ENCODE measurements at regions not wholly inside any gene's neighbourhood (a gene's known extent, or its start where the extent isn't known, plus 50 kb on each side); places are given as distances from the start of the nearest gene placed in this dataset.

DNA sequence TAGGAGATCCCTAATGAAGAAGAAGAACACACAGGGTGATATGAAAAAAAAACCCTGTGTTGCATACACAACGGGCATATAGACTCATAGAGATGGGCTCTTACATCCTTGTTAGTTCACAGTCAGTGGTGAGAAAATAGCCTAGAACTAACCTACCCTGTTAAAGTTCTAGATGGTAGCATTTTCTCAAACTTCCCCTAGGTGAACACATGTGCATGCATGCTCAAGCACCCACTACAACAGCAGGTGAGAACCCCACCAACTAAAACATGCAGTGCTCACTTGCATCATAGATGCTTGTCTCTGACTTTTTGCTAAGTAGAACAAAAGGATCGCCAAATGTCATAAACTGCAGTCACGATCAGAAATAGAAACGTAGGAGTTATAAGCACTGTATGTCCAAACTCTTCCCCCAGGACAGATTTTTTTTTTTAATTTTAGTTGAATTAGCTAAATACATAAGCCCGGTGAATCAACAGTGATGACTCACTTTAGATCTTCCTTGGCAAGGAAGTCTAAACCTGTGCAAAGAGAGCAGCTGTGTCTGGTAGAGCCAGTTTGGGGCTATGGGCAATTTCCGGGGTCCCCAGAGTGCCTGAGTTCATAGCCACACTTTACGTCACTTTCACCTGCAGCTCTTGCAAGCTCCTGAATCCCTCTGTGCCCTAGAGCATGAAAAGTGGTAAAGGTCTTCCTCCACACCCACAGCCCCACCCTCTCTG is 96.2 kb upstream of the SEMA6D start:
- TF ChIP-seq CTCF (IDR thresholded peaks at IDR 0.05 in 2 of 3, conservative IDR thresholded peaks at IDR 0.05 in 1 of 3; ENCODE audit: control insufficient read depth in 2 of 3, extremely low read depth in 1 of 3, insufficient read depth in 1 of 3, low read depth in 3 of 3, low read length in 3 of 3) (no peak), ZNF274 (IDR thresholded peaks at IDR 0.05; ENCODE audit: insufficient read depth, insufficient read length) (no peak), MXI1 (IDR thresholded peaks at IDR 0.05; ENCODE audit: low read depth, low read length) (no peak), BACH1 (IDR thresholded peaks at IDR 0.05; ENCODE audit: borderline replicate concordance) (no peak), TCF12 (IDR thresholded peaks at IDR 0.05; ENCODE audit: low read depth, low read length) (no peak), POU2F2 (IDR thresholded peaks at IDR 0.05; ENCODE audit: borderline replicate concordance, low read depth, low read length) (no peak), TCF7 (IDR thresholded peaks at IDR 0.05; ENCODE audit: borderline replicate concordance) (no peak), MTA3 (IDR thresholded peaks at IDR 0.05; ENCODE audit: borderline replicate concordance, low read length) (no peak)
- TF ChIP-seq, protein P1, sequence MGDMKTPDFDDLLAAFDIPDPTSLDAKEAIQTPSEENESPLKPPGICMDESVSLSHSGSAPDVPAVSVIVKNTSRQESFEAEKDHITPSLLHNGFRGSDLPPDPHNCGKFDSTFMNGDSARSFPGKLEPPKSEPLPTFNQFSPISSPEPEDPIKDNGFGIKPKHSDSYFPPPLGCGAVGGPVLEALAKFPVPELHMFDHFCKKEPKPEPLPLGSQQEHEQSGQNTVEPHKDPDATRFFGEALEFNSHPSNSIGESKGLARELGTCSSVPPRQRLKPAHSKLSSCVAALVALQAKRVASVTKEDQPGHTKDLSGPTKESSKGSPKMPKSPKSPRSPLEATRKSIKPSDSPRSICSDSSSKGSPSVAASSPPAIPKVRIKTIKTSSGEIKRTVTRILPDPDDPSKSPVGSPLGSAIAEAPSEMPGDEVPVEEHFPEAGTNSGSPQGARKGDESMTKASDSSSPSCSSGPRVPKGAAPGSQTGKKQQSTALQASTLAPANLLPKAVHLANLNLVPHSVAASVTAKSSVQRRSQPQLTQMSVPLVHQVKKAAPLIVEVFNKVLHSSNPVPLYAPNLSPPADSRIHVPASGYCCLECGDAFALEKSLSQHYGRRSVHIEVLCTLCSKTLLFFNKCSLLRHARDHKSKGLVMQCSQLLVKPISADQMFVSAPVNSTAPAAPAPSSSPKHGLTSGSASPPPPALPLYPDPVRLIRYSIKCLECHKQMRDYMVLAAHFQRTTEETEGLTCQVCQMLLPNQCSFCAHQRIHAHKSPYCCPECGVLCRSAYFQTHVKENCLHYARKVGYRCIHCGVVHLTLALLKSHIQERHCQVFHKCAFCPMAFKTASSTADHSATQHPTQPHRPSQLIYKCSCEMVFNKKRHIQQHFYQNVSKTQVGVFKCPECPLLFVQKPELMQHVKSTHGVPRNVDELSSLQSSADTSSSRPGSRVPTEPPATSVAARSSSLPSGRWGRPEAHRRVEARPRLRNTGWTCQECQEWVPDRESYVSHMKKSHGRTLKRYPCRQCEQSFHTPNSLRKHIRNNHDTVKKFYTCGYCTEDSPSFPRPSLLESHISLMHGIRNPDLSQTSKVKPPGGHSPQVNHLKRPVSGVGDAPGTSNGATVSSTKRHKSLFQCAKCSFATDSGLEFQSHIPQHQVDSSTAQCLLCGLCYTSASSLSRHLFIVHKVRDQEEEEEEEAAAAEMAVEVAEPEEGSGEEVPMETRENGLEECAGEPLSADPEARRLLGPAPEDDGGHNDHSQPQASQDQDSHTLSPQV (IDR thresholded peaks at IDR 0.05), result no peak

Measured in GM12878 (cell line).